HG03280 (cell line): ENCODE measurements at regions not wholly inside any gene's neighbourhood (a gene's known extent, or its start where the extent isn't known, plus 50 kb on each side); places are given as distances from the start of the nearest gene placed in this dataset.
"Not testable (repeated sequence)": the region's sequence is repeated elsewhere in the genome, so short reads cannot be mapped to it uniquely, and the experiment has no call there.

Experiments
- ATAC-seq: cut with Tn5 transposase; IDR thresholded peaks from one replicate; pipeline ENCODE4 v1.9.1; 2021; ENCODE audit warnings: mild to moderate bottlenecking, moderate library complexity; ENCODE audit not compliant: unreplicated experiment

GRCh38 chr9:106082621-106083020, 388.3 kb downstream of the TMEM38B start:
- ATAC-seq = no peak

GRCh38 chr9:106084702-106085101, 390.4 kb downstream of the TMEM38B start:
- no peak for ATAC-seq

GRCh38 chr9:106085479-106085878, 391.1 kb downstream of the TMEM38B start:
- no peak for ATAC-seq

GRCh38 chr9:106092083-106092482, 397.7 kb downstream of the TMEM38B start:
- no peak for ATAC-seq

- ATAC-seq = no peak
Observed at GRCh38 chr9:106102821-106103220, 408.5 kb downstream of the TMEM38B start.

GRCh38 chr9:106104887-106105286, 410.5 kb downstream of the TMEM38B start:
- no peak for ATAC-seq

GRCh38 chr9:106106396-106106795, 412.1 kb downstream of the TMEM38B start:
- no peak for ATAC-seq

GRCh38 chr9:106107716-106108115, 413.4 kb downstream of the TMEM38B start:
- no peak for ATAC-seq

- ATAC-seq = not testable (repeated sequence)
Observed at GRCh38 chr9:106109706-106110105, 415.4 kb downstream of the TMEM38B start.

- ATAC-seq = no peak
Observed at GRCh38 chr9:106110483-106110882, 416.1 kb downstream of the TMEM38B start.

- ATAC-seq = no peak
Observed at GRCh38 chr9:106111039-106111730, 416.8 kb downstream of the TMEM38B start.

- ATAC-seq = no peak
Observed at GRCh38 chr9:106112935-106113334, 418.6 kb downstream of the TMEM38B start.

GRCh38 chr9:106119176-106119575, 424.8 kb downstream of the TMEM38B start:
- no peak for ATAC-seq

- ATAC-seq = no peak
Observed at GRCh38 chr9:106120071-106120470, 425.7 kb downstream of the TMEM38B start.

GRCh38 chr9:106127776-106128175, 433.4 kb downstream of the TMEM38B start:
- no peak for ATAC-seq

GRCh38 chr9:106130374-106130773, 436.0 kb downstream of the TMEM38B start:
- ATAC-seq = no peak

- no peak for ATAC-seq
Observed at GRCh38 chr9:106143781-106144180, 449.4 kb downstream of the TMEM38B start.

- ATAC-seq = no peak
Observed at GRCh38 chr9:106146066-106146840, 451.9 kb downstream of the TMEM38B start.

GRCh38 chr9:106146886-106147285, 452.5 kb downstream of the TMEM38B start:
- ATAC-seq = no peak

- no peak for ATAC-seq
Observed at GRCh38 chr9:106149956-106150355, 455.6 kb downstream of the TMEM38B start.

GRCh38 chr9:106156465-106156864, 462.1 kb downstream of the TMEM38B start:
- ATAC-seq = no peak

GRCh38 chr9:106172265-106172664, 477.9 kb downstream of the TMEM38B start:
- ATAC-seq = no peak
